SK-N-SH (cell line): ENCODE measurements at regions not wholly inside any gene's neighbourhood (a gene's known extent, or its start where the extent isn't known, plus 50 kb on each side); places are given as distances from the start of the nearest gene placed in this dataset.

ENCODE experiments used
- CTCF ChIA-PET: fragments of 300-600, 350-600 bp; formaldehyde crosslinking; extraction: SDS; loops from one replicate; lab custom pipeline; 2021; lab: Yijun Ruan, JAX
- POLR2A ChIA-PET: fragments of 350-600 bp; sonication (Branson Sonifier 250); formaldehyde crosslinking; extraction: SDS; loops from one replicate; lab custom pipeline; 2020; ENCODE audit warnings: antibody characterized with exemption, inconsistent platforms; lab: Yijun Ruan, JAX
- DNase-seq: peaks from one replicate; pipeline ENCODE4 v3.0.0; 2012
- H2AFZ ChIP-seq: fragments of 200-600 bp; sonication (generic); 2 replicates; pipeline ENCODE4 v1.8.1; 2016; ENCODE audit warnings: antibody characterized with exemption, mild to moderate bottlenecking, low read depth
- H3F3A ChIP-seq: fragments of 200-600 bp; sonication (generic); replicated peaks from 2 replicates; pipeline ENCODE3; 2016; ENCODE audit warnings: antibody characterized with exemption, mild to moderate bottlenecking; ENCODE audit not compliant: insufficient read depth
- H3K27ac ChIP-seq, 2 experiments: fragments of 200-500 bp in 1 of 2; fragments of 200-600 bp in 1 of 2; sonication (Bioruptor generic) in 1 of 2; sonication (generic), shearing (Covaris generic) in 1 of 2; 2 replicates each; pipeline versions ENCODE4 v1.5.1 to v1.6.1; 2014 to 2016; ENCODE audit warnings: low read depth in 2 of 2, inconsistent platforms in 1 of 2, low read length in 1 of 2, mild to moderate bottlenecking in 1 of 2, mixed read lengths in 1 of 2
- H3K27me3 ChIP-seq: fragments of 200-600 bp; sonication (generic), shearing (Covaris generic); 2 replicates; pipeline ENCODE4 v1.6.1; 2016; ENCODE audit warnings: mixed run types; ENCODE audit not compliant: insufficient read depth
- H3K36me3 ChIP-seq, 2 experiments: fragments of 200-500 bp in 1 of 2; fragments of 200-600 bp in 1 of 2; sonication (Bioruptor generic) in 1 of 2; sonication (generic) in 1 of 2; replicated peaks in 1 of 2; 2 replicates each; pipeline versions ENCODE3 to v1.5.1; 2014 to 2016; ENCODE audit warnings: low read length in 1 of 2, mild to moderate bottlenecking in 1 of 2; ENCODE audit not compliant: insufficient read depth in 2 of 2, control insufficient read depth in 1 of 2
- H3K4me1 ChIP-seq, 2 experiments: fragments of 200-500 bp in 1 of 2; fragments of 200-600 bp in 1 of 2; sonication (Bioruptor generic) in 1 of 2; sonication (generic), shearing (Covaris generic) in 1 of 2; 2 replicates each; pipeline versions ENCODE4 v1.5.1 to v1.6.1; 2014 to 2016; ENCODE audit warnings: low read depth in 1 of 2, low read length in 1 of 2, mixed run types in 1 of 2; ENCODE audit not compliant: insufficient read depth in 2 of 2, control insufficient read depth in 1 of 2
- H3K4me2 ChIP-seq: fragments of 200-600 bp; sonication (generic), shearing (Covaris generic); 2 replicates; pipeline ENCODE4 v1.6.1; 2017; ENCODE audit warnings: mixed run types
- H3K4me3 ChIP-seq, 2 experiments: fragments of 200-500 bp in 1 of 2; fragments of 200-600 bp in 1 of 2; sonication (Bioruptor generic) in 1 of 2; sonication (generic), shearing (Covaris generic) in 1 of 2; 2 replicates each; pipeline versions ENCODE4 v1.5.1 to v1.8.1; 2014 to 2016; ENCODE audit warnings: low read depth in 2 of 2, inconsistent platforms in 1 of 2, low read length in 1 of 2, mild to moderate bottlenecking in 1 of 2, mixed read lengths in 1 of 2, moderate library complexity in 1 of 2
- H3K79me2 ChIP-seq: fragments of 200-600 bp; sonication (generic); 2 replicates; pipeline ENCODE4 v1.8.1; 2017; ENCODE audit warnings: mild to moderate bottlenecking; ENCODE audit not compliant: insufficient read depth
- H3K9ac ChIP-seq: fragments of 200-600 bp; sonication (generic); 2 replicates; pipeline ENCODE4 v1.6.1; 2017; ENCODE audit warnings: mixed run types
- H3K9me2 ChIP-seq: fragments of 200-600 bp; sonication (generic); 2 replicates; pipeline ENCODE4 v1.6.1; 2017; ENCODE audit warnings: mixed run types
- H3K9me3 ChIP-seq: fragments of 200-600 bp; sonication (generic); 2 replicates; pipeline ENCODE4 v1.6.1; 2017; ENCODE audit warnings: mixed run types, mild to moderate bottlenecking, moderate library complexity
- H4K20me1 ChIP-seq: fragments of 200-600 bp; sonication (generic); 2 replicates; pipeline ENCODE4 v1.6.1; 2017; ENCODE audit warnings: mild to moderate bottlenecking, mixed run types; ENCODE audit not compliant: insufficient read depth
- CHD2 ChIP-seq: fragments of 150-350 bp; IDR thresholded peaks from 2 replicates; pipeline ENCODE4 v1.6.1; 2018; ENCODE audit warnings: low read length; ENCODE audit not compliant: partially characterized antibody
- ELF1 ChIP-seq: IDR thresholded peaks from 2 replicates; pipeline ENCODE4 v1.4.0; 2012
- EP300 ChIP-seq, 2 experiments: IDR thresholded peaks; 2 replicates each; pipeline versions ENCODE4 v1.4.0 to v1.6.1; 2012; ENCODE audit warnings: borderline replicate concordance in 1 of 2, low read depth in 1 of 2, low read length in 1 of 2
- EZH2phosphoT487 ChIP-seq: fragments of 200-600 bp; sonication (generic); IDR thresholded peaks from 2 replicates; pipeline ENCODE4 v1.6.1; 2017; ENCODE audit warnings: low read depth, mixed run types, mild to moderate bottlenecking, antibody characterized with exemption, moderate library complexity, borderline replicate concordance
- FOXJ3 ChIP-seq: sonication (generic); formaldehyde crosslinking; IDR thresholded peaks from 2 replicates; pipeline ENCODE4 v1.5.1; 2020; ENCODE audit warnings: mild to moderate bottlenecking, missing genetic modification reagents
- GABPA ChIP-seq: IDR thresholded peaks from 2 replicates; pipeline ENCODE4 v1.4.0; 2012; ENCODE audit warnings: low read depth, mild to moderate bottlenecking
- JUND ChIP-seq: IDR thresholded peaks from 2 replicates; pipeline ENCODE4 v1.4.0; 2012
- MXI1 ChIP-seq: IDR thresholded peaks from 2 replicates; pipeline ENCODE4 v1.6.1; 2012; ENCODE audit warnings: mild to moderate bottlenecking, low read depth, low read length, improper control_type of control experiment
- NFIC ChIP-seq: IDR thresholded peaks from 2 replicates; pipeline ENCODE4 v1.4.0; 2012; ENCODE audit warnings: borderline replicate concordance
- NRF1 ChIP-seq: IDR thresholded peaks from 2 replicates; pipeline ENCODE4 v1.6.1; 2012; ENCODE audit warnings: low read depth, mild to moderate bottlenecking, low read length
- PBX3 ChIP-seq: IDR thresholded peaks from 2 replicates; pipeline ENCODE4; 2012
- RCOR1 ChIP-seq: fragments of 150-350 bp; IDR thresholded peaks from 2 replicates; pipeline ENCODE4 v1.6.1; 2017; ENCODE audit warnings: antibody characterized with exemption, low read length
- REST ChIP-seq: IDR thresholded peaks from 2 replicates; pipeline ENCODE4 v1.6.1; 2012; ENCODE audit warnings: mild to moderate bottlenecking, low read depth, low read length, moderate library complexity
- RFX5 ChIP-seq: IDR thresholded peaks from 2 replicates; pipeline ENCODE4 v1.6.1; 2012; ENCODE audit warnings: mild to moderate bottlenecking, improper control_type of control experiment, low read length
- SIN3A ChIP-seq: IDR thresholded peaks from 2 replicates; pipeline ENCODE4 v1.6.1; 2012; ENCODE audit warnings: low read depth, mild to moderate bottlenecking, low read length, moderate library complexity, borderline replicate concordance
- SMC3 ChIP-seq: IDR thresholded peaks from 2 replicates; pipeline ENCODE4 v1.6.1; 2012; ENCODE audit warnings: low read depth, low read length, improper control_type of control experiment
- YY1 ChIP-seq: IDR thresholded peaks from 2 replicates; pipeline ENCODE4 v1.4.0; 2012; ENCODE audit warnings: low read depth, mild to moderate bottlenecking
- WGBS: methylation state at CpG from one replicate; pipeline ENCODE4 v1.1.6; 2017; ENCODE audit warnings: low lambda C conversion rate; 5-methylcytosine and 5-hydroxymethylcytosine counted together

DNA sequence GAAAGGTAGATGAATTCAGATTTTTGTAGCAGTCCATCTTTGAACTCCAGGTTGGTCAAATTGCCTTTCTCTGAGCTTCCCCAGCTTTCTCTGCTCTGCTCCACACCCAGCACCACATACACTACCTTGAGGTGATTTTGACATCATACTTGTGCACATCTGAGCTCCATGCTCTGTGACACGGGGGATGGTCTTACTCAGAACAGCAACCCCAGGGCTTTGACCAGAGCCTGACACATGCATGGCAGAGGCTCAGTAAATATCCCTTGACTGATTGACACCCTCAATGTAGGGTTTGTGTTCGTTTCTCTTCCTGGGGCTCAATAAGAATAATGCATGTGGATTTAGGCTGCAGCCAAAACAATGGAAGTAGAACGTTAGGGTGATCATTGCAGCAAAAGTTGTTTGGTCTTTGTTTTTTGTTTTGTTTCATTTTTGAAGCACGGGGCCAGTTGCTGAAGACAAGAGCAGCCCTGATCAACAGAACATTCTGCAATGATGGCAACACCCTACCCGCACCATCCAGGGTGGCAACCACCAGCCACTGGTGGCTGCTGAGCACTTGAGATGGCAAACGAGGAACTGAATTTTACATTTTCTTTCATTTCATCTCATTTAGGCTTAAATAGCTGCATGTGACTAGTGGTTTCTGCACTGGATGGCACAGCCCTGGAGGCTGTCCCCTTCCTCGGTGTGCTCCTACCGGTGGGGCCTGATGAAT, 224.8 kb upstream of the TNRC6C start:
- H3K27me3 ChIP-seq = no peaks in the 10 kb centered on the region

GRCh38 chr17:77734371-77735080, 224.0 kb upstream of the TNRC6C start:
- Histone ChIP-seq H3K27ac (peak overlapping the region in 1 of 2 experiments; percentile 93; a peak in 2 of 4 replicates), H3K4me3 (peak overlapping the region in 1 of 2 experiments; percentile 15; a peak in 2 of 4 replicates), H3K27me3 (no peaks in the 10 kb centered on the region), H3K36me3 (no peaks in the 10 kb centered on the region), H3K9ac (no peak overlapping the region), H4K20me1 (no peaks in the 10 kb centered on the region), H3F3A (no peaks in the 10 kb centered on the region), H3K79me2 (no peaks in the 10 kb centered on the region), H3K9me3 (no peaks in the 10 kb centered on the region), H3K4me1 (peaks cover 12 to 35% of the 10 kb centered on the region in 2 experiments; a peak in 3 of 4 replicates), H3K9me2 (no peaks in the 10 kb centered on the region), H2AFZ (no peak overlapping the region; the same call in 1 of the 2 replicates), H3K4me2 (peak overlapping the region; percentile 69)
- WGBS = 6% methylated on average over 10 of the region's 19 CpGs
- CTCF ChIA-PET = interaction anchor here (0.6 to 4.3 kb wide), 21 partner anchors 12 to 334 kb away, joined by 3 to 26 read pairs (median 4); partner anchors contain the start of gene TNRC6C
- POLR2A ChIA-PET = interaction anchor here (0.5 to 3.4 kb wide), 11 partner anchors 9 to 306 kb away, joined by 3 to 25 read pairs (median 4); partner anchors contain the start of gene TNRC6C
- DNase-seq = peak; percentile 99
- TF ChIP-seq NFIC (peak; percentile 82), ELF1 (no peak), PBX3 (peak; percentile 54; the same call in 1 of the 2 replicates), NRF1 (no peak), FOXJ3 (CRISPR knock-in tag) (peak; percentile 47), MXI1 (peak; percentile 80), CHD2 (peak; percentile 67), JUND (no peak), EP300 (IDR thresholded peaks at IDR 0.05; ENCODE audit: borderline replicate concordance in 1 of 2, low read depth in 1 of 2, low read length in 1 of 2) (peak in 1 of 2 experiments; percentile 76; a peak in 2 of 4 replicates), GABPA (no peak), YY1 (no peak), RCOR1 (peak; percentile 59; the same call in 1 of the 2 replicates), RFX5 (no peak), EZH2phosphoT487 (no peak), SMC3 (peak; percentile 37; the same call in 1 of the 2 replicates)

More for the DNA sequence above, 224.8 kb upstream of the TNRC6C start:
- Histone ChIP-seq H3F3A (no peaks in the 10 kb centered on the region), H4K20me1 (no peaks in the 10 kb centered on the region), H3K4me3 (no peak overlapping the region), H3K9me3 (no peaks in the 10 kb centered on the region), H3K9me2 (no peaks in the 10 kb centered on the region), H3K27ac (peak overlapping the region in 1 of 2 experiments; percentile 93; a peak in 2 of 4 replicates), H3K36me3 (no peaks in the 10 kb centered on the region), H2AFZ (no peak overlapping the region), H3K79me2 (no peaks in the 10 kb centered on the region), H3K9ac (no peak overlapping the region), H3K4me2 (peak overlapping the region; percentile 69; the same call in 1 of the 2 replicates), H3K4me1 (peaks cover 12 to 35% of the 10 kb centered on the region in 2 experiments; a peak in 3 of 4 replicates)
- ChIA-PET CTCF (interaction anchor here (1.0 to 4.3 kb wide), 15 partner anchors 13 to 403 kb away, joined by 3 to 26 read pairs (median 5); partner anchors contain the start of gene TNRC6C), POLR2A (interaction anchor here (1.0 to 2.6 kb wide), 6 partner anchors 17 to 225 kb away, joined by 3 to 15 read pairs (median 4); partner anchors contain the start of gene TNRC6C)
- DNase-seq = no peak
- WGBS = 56% methylated on average over 8 of the region's 8 CpGs
- TF ChIP-seq REST (no peak), SIN3A (no peak), NFIC (no peak)
